Dedifferentiated amniotic fluid mesenchymal stem cell (primary cell): ENCODE measurements at regions not wholly inside any gene's neighbourhood (a gene's known extent, or its start where the extent isn't known, plus 50 kb on each side); places are given as distances from the start of the nearest gene placed in this dataset.
"Not testable (repeated sequence)": the region's sequence is repeated elsewhere in the genome, so short reads cannot be mapped to it uniquely, and the experiment has no call there.

Source experiments
- DNase-seq: peaks from one replicate; pipeline ENCODE4 v3.0.0-alpha.2; 2016; ENCODE audit errors: extremely low spot score

DNA sequence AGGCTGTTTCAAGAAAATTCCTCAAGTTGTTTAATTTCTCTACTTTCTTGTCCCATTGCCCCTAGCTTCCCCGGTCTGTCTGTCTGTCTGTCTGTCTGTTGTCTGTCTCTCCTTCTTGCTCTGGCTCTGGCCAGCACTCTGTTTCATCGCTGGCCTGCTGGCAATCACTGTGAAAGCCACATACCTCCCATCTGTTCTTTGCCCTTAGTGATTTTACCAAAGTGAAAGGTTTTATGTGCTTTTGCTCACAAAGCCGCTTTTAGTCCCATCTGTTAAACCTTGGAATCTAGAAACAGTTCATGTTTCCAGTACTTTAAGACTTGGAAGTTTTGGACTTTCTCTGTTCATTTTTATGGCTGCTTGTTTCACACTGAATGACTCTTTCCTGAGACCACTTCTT is 87.8 kb upstream of the EXOC2 start:
- DNase-seq: no peak

DNA sequence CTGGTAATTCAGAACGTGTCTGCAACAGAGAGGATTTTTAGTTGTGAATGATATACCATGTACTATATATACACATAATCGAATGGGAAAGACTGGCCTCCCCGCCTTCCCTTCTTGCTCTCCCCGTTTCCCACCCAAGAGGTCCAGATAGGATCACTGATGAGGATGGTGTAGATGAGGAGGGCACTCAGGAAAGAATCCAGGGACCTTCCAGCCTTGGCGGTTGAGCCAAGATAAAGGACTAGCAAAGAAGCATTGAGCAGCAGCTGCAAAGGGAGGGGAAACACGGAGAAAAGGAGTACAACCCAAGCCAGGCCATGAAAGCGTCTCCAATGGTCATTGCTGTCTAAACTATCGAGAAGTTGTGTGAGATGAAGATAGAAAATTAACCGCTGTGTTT is 84.0 kb upstream of the EXOC2 start:
- DNase-seq: no peak

DNA sequence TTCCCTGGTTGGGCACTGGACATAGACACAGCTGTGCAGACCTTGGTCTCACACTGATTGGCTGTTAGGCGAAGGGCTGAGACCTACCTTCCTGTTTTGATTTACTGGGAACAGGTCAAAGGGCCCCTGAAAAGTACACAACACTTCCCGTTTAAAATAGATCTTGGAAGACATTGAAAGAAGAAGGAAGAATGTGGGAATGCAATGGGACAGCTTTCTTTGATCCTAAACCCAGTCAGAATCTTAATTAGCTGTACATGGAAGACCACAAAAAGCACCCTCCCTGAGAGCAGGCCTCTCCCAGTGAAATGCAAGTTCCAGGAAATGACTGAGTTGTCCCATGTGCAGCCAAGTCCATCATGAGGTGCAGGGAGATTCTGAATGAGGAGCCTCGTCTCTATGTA is 83.6 kb upstream of the EXOC2 start:
- DNase-seq: no peak

DNA sequence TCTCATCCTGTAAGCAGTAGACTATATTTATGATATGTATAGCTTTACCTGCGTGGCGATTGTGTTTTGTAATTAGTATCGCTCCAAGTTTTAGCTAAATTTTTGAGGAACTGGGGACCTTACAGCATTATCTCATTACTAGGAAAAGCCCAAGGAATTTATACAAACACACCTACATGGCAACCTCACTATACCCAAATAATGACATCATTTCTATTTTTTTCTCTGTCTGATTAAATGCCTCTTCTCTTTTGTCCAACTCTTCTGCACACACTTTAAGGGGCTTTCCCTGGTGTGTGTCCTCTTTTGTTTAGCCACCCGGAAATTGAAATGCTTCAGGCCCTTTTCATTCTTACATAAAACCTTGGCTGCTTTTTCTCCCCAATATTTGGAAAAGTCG is 82.9 kb upstream of the EXOC2 start:
- DNase-seq: no peak

DNA sequence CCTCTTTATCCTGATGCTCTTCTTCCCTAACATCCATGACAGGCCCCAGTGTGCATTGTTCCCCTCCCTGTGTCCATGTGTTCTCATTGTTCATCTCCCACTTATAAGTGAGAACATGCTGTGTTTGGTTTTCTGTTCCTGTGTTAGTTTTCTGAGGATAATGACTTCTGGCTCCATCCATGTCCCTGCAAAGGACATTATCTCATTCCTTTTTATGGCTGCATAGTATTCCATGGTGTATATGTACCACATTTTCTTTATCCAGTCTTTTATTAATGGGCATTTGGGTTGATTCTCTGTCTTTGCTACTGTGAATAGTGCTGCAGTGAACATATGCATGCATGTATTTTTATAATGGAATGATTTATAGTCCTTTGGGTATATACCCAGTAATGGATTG is 78.7 kb upstream of the EXOC2 start:
- not testable (repeated sequence) for DNase-seq

DNA sequence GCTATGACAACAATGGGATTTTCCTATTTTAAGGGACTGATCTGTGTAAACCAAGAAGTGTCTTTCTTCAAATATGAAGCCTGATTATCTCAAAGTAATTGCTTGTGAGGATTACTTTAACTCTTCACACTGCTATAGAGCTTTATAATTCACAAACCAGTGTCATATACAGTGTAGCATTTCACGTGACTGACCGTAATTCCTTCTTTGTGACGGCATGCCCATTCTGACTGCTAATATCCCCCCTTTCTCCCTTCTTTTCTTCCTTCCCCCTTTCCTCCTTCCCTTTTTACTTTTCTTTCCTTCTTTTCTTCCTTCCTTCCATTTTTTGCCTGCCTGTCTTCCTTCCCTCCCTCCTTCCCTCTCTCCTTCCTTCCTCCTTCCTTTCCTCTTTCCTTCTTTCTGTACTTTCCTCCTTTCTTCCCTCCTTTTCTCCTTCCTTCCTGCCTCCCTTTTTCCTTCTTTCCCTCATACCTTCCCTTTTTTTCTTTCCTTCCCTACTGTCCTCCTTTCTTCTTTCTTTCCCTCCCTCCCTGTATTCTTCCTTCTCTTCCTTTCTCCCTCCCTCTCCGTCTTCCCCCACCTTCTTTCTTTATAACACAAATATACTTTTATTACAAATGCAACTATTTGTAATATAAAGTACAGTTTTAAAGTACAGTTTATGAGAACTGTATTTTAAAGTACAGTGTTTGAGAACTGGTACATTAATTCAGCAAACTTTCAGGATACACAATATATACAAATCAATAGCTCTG is 75.0 kb upstream of the EXOC2 start:
- no peak for DNase-seq

DNA sequence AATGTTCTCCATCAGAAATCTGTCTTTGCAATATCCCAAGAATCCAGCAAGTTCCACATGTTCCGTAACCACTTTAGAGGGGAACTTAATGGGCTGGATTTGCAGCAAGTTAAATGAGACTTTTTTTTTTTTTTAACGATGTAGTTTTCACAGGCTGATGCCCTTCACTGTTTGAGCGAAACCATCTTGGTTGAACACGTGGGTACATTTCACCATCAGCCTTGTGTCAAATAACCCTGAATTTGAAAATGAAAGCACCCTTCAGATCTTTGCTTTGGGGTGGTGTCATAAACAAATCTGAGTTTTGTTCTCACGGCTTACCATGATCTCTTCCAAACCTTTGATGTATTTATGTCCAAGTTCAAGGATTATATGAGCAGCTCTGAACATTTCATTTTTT is 73.7 kb upstream of the EXOC2 start:
- no peak for DNase-seq

DNA sequence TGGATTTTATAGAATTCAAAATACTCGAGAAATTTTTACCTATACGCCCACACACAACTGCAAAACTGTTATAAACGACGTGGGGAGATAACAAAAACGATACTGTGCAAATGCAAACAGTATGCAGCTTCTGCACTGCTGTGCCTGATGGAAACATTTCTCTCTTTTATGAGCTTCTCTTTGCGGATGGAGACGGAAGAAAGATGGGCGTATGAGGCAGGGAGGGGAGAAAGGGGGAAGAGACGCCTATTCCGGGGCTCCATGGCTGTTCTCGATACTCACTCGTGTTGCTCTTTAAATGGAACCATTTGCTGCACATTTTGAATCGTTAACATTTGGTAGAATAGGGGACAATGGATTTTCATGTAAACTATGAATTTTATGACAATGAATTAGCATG is 69.1 kb upstream of the EXOC2 start:
- no peak for DNase-seq

DNA sequence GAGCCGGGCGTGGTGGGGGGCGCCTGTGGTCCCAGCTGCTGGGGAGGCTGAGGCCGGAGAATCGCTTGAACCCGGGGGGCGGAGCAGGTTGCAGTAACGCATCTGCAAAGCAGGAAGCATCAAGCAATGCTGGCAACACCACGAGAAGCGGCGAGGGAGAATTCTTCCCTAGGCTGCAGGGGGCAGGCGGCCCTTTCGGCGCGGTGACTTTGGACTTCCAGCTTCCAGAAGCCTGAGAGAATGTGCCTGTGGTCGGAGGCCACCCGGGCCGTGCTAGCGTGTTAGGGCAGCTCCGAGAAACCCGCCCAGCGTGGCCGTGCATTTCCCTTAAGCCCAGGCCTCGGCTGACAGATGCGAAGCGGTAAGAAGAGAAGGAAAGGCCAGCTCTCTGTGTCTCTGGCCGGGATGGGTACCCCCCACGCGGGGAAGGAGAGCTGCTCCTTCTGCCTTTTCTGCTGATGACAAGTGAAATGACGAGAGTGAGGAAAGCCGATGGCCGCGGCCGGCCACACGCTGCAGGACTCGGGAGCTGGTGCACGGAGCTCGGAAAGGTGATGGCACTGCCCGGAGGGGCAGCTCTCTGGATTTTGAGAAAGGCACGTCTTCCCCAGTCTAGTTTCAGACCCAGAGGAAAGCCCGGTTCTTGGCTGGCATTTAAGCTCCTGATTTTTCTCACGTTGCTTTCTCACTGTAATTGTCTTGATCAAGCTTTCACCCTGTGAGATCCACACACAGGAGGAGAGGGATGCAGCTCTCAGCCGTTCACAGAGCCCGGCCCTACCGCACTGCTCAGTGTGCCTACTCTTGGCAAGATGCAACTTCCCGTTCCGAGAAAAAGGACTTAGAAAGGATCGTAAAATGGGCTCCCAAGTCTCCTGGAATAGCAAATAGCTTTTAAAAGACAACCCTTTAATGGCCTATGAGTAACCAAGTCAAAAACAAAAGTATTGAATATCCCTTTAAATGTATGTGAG is 68.3 kb upstream of the EXOC2 start:
- no peak for DNase-seq

DNA sequence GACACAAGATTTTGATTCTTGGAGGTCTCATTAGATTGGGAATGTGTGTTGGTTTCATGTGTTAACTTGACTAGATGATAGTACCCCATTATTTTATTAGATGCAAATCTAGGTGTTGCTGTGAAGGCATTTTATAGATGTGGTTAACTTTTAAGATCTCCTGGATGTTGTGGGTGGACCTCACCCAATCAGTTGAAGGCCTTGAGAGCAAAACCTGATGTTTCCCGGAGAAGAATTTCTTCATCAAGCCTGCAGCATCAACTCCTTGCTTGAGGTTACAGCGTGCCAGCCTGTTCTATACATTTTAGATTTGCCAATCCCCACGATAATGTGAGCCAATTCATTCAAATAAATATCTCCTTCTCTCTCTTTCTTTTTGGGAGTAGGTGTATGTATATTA is 66.8 kb upstream of the EXOC2 start:
- no peak for DNase-seq

DNA sequence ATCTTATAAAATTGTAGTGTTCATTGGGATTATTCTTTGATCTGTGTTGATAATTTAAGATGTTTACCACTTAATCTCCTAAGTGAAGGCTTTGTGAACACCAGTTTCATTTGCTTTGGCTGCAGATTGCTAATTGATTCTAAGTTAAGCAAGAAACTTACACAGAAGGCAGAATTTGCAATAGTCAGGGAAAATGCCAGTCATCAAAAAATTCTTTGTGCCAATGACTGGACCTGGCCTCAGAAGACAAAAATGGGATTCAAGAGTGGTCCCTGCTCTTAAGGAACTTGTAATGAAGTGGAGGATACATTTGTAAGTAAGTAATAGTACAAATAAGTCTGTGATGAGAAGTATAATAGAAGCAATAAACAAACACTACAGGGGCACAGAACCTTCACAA is 63.3 kb upstream of the EXOC2 start:
- DNase-seq: no peak

DNA sequence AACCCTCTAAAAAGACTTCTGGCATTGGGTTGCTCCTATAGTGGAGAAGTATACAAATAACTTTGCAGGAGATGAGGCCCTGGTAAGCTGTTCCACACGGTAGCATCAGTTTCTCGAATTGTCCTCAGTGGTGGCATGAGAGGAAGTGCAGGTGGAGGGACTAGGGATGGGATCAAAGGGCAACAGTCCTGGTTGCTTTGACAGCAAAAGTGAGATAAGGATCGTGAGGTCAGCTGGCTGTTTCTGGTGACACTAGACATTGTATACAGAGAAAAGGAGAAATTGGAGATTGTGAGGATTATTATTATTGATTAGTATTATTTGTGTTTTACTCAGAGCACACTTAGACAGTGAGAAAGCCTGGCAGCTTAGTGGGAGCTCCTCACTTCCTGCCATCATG is 61.3 kb upstream of the EXOC2 start:
- DNase-seq: no peak

DNA sequence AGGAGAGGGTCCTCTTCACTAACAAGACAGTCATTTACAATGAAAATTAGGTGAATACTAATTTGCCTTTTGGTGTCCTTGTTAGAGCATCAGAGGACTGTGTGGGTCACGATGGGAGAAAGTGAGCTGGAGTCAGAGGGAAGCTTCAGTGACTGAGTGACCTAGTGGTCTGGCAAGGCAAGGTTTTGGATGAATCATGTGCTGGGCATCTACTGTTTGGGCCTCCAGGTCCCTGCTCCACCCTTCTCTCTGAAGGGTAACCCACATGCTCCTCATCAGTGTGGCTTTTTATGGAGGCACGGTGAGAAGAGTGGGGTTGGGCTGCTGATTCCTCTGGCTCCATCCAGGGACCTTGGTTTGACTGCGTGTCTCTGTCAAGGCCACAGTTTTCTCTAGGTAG is 60.5 kb upstream of the EXOC2 start:
- DNase-seq: no peak

DNA sequence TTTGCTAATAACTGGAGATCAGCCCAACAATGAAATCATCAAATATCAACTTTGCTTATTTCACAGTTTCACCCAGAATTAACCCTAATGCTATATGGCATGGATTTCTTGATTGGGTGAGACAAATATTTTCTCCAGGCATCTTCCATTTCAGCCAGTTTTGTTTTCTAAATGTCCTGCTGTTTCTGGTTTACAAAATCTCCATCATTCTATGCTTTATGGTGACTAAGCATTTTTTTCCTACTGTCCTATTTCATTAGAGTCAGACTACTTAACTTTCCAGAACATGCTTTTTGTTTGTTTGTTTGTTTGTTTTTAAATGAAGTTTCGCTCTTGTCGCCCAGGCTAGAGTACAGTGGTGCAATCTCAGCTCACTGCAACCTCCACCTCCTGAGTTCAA is 59.5 kb upstream of the EXOC2 start:
- no peak for DNase-seq

DNA sequence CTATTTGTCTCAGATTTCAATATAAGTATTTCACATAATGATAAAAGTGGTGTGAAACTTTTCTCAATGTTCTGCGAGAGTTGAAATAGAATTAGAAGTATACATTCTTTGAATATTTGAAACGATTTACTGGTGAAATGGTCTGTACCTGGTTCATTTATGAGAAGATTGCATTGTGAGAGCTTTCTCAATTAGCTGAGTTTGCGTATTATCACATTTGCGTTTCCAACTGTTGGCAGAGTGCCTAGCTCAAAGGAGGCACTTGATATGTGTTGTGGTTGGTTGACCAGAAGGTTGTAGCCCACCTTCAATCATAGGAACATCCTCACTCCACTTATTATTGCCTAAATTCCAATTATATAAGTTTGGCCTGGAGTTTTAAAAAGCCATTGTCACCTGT is 58.8 kb upstream of the EXOC2 start:
- DNase-seq: no peak

DNA sequence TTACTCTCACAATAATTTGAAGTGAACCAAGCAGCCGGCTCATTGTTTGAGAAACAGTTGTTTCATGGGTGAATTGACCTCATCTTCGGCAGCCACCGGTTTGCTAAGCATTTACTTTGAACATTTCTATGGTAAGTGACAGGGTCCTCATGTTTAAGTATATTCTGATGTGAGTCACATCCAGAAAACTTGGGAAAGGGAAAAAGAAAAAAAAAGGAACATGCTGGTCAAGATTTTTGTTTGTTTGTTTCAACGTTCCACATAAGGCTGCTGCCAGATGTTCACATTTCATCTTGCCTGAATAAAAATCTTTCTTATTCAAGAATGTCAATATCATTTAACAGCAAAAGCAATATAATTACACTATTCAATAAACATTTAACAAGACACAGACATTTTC is 55.0 kb upstream of the EXOC2 start:
- DNase-seq: no peak

DNA sequence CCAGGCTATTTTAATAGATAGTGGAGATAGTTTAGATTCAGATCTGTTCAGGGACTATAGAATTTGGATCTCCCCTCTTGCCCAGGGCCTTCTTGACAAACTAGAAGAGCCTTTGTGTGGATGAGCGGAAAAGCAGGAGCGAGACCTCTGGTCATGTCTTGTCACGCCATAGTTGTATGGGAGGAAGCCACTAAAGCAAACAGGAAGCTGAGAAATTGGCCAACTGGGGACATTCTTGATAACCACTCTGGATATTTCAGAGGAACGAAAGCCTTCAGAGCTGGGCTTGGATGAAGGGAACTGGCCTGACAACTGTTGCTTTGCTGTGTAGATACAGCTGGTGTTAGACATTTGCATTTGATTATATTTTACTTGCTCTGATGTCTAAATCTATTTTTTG is 54.1 kb upstream of the EXOC2 start:
- DNase-seq: no peak

DNA sequence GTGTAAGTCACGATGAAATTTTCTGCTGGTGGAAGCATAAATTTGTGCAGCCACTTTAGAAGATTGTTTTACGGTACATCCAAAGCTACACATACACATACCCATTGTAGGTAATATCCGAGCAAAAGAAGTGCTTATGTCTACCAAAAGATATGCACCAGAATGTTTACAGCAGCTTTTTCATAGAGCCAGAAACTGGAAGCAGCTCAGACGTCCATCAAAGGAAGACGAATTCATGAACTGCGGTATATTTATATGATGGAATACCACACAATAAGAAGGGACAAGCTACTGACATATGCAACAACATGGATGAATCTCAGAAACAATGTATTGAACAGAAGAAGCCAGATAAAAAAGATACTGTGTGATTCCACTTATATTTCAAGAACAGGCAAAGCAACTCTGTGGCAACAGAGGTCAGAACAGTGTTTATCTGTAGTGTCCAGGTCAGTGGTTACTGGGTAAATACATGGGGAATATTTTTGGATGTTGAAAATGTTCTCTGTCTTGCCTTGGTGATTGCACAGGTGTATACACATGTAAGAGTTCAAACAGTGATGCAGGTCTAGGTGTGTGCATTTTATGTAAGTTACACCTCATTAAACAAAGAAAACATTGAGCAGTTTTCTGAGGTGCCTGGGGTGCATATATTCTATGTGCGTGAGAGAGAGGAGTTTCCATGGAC is 51.9 kb upstream of the EXOC2 start:
- DNase-seq: no peak

DNA sequence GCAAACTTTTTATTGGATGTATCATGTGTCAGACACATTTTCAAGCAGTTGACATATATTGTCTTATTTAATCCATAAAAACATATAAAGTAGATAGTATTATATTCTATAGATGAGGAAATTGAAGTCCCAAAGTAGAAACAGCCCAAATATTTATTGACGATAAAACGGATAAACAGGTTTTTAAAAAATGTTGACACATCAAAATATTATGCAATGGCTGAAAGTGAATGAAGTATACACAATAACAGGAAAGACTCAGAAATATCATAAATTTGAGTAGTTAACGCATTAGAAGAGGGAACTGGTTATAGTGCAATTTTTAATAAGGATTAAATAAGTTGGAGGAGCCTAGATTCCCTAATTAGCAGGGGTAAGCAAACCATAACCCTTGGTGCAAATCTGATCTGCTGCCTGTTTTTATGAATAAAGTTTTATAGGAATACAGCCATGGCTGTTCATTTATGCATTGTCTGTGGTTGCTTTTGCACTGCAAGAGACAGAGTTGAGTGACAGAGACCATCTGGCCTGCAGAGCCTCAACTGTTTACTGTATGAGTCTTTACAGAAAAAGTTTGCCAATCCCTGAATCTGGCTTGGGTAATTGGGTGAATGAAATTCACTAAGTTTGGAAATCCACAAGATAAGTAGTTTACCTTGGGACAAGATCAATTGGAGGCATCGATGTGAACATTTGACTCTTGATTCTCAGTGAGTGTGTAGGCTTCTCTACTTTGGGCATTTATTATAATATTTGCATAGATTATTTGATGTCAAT is 50.6 kb upstream of the EXOC2 start:
- no peak for DNase-seq
